CD4-positive, alpha-beta T cell treated with Interleukin-12 subunit alpha and Interleukin-12 subunit beta, for 1 hour (primary cell): ENCODE measurements at regions not wholly inside any gene's neighbourhood (a gene's known extent, or its start where the extent isn't known, plus 50 kb on each side); places are given as distances from the start of the nearest gene placed in this dataset.
"Not testable (repeated sequence)": the region's sequence is repeated elsewhere in the genome, so short reads cannot be mapped to it uniquely, and the experiment has no call there.

Experiments
- DNase-seq: peaks from one replicate; pipeline ENCODE4 v3.0.0-alpha.2; 2020

DNA sequence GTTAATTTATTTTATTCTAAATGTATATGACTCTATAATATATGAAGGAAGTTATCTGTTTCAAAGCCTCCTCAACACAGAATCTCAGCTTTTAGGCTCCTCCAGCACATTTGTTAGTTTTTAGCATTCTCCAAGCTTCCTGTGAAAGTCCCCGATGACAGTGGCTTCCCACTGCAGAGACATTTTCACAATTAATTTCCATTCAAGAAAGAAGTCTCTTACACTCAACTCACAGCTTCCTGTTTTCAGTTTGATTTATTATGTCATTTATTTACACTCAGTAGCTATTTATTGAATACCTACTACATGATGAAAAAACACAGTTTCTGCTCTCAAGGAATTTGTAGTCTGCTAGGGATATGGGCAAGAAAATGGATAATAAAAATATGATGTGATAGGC lies 2228.2 kb upstream of the WWC1 start:
- no peak for DNase-seq

GRCh38 chr5:166068547-166069335 lies 2222.7 kb upstream of the WWC1 start:
- DNase-seq: no peak

- no peak for DNase-seq
Observed at GRCh38 chr5:166073901-166074581, 2217.4 kb upstream of the WWC1 start.

- DNase-seq: no peak
Observed at GRCh38 chr5:166074582-166075481, 2216.6 kb upstream of the WWC1 start.

GRCh38 chr5:166083183-166083959 lies 2208.1 kb upstream of the WWC1 start:
- DNase-seq: no peak

- DNase-seq: no peak
Observed at GRCh38 chr5:166086568-166086967, 2204.9 kb upstream of the WWC1 start.

- DNase-seq: no peak
Observed at GRCh38 chr5:166088389-166089039, 2202.9 kb upstream of the WWC1 start.

DNA sequence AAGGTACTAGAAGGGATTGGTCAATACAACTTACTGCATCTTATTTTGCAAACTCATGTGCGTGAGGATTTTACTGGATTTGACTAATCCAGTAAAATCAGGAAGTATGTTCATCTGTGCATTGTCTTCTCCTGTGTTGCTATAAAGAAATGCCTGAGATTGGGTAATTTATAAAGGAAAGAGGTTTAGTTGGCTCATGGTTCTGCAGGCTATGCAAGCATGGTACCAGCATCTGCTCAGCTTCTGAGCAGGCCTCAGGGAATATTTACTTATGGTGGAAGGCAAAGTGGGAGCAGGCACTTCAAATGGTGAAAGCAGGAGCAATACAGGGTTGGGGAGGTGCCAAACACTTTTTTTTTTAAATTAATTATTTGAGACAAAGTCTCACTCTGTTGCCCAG lies 2199.5 kb upstream of the WWC1 start:
- no peak for DNase-seq

- no peak for DNase-seq
Observed at GRCh38 chr5:166093312-166093711, 2198.1 kb upstream of the WWC1 start.

- DNase-seq: no peak
Observed at GRCh38 chr5:166102947-166103346, 2188.5 kb upstream of the WWC1 start.

DNA sequence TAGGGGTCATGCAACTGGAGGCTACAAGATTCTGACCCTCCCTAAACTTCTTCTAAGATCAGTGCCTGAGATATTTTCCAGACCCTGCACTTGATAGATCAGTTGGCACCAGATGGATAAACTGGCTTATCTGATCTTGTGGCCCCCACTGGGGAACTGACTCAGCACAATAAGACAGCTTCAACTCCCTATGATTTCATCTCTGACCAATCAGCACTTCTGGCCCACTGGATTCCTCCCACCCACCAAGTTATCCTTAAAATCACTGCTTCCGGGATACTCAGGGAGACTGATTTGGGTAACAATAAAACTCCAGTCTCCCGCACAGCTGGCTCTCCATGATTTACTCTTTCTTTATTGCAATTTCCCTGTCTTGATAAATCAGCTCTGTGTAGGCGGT lies 2180.4 kb upstream of the WWC1 start:
- DNase-seq: no peak

GRCh38 chr5:166117072-166118066 lies 2174.1 kb upstream of the WWC1 start:
- no peak for DNase-seq

DNA sequence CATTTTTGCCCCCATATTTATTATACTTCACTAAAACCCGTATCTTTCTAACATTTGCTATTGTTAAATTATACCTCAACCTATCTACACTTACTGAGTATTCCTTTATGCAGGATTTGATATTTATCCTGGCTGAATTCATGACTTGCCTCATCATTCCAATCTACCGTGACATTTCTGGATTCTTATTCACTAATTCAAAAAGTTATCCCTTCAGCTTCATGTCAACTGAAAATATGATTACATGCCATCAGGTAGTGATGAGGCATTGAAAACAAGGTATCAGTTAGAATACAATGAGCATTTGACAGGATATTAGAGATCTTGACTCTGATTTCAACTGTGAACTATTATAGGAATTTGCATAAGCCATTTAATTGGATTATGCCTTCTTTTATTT lies 2171.9 kb upstream of the WWC1 start:
- DNase-seq: no peak

GRCh38 chr5:166123717-166124116 lies 2167.7 kb upstream of the WWC1 start:
- DNase-seq: no peak

DNA sequence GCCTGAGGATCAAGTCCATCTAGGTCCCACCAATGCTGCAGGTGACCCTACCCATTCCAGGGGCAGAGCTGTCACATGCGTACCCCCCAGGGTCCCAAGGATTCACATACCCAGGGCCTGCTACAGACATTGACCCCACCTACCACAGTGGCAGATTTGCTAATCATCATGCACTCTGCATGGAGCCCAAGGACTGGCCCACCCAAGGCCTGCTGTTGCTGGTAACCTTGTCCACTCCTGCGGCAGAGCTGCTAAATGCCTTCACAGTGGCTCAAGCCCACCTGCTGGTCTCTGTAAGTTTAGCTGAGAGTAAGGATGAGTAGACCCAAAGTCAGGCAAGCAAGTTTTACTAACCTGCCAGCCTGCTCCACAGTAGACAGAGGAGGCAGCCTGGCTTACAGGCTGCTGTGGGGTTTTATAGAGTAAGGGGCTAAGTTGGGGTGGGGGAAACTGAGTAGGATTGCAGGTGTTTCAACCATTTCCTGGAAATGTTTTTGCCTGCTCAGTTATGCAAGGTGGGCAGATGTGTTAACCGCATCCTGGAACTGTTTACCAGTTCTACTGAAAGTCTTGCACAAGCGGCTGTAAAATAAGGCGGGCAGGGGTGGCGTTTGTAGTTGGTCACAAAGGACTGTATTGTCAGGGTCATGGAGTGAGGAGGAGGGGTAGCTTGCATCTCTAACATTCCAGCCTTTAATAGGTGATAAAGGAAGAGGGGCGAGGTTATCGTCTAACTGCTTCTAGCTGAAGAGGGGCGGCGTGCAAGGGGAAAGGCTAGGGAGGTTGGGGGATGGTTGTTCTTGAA lies 2163.5 kb upstream of the WWC1 start:
- DNase-seq: no peak

GRCh38 chr5:166145107-166145506 lies 2146.3 kb upstream of the WWC1 start:
- not testable (repeated sequence) for DNase-seq

DNA sequence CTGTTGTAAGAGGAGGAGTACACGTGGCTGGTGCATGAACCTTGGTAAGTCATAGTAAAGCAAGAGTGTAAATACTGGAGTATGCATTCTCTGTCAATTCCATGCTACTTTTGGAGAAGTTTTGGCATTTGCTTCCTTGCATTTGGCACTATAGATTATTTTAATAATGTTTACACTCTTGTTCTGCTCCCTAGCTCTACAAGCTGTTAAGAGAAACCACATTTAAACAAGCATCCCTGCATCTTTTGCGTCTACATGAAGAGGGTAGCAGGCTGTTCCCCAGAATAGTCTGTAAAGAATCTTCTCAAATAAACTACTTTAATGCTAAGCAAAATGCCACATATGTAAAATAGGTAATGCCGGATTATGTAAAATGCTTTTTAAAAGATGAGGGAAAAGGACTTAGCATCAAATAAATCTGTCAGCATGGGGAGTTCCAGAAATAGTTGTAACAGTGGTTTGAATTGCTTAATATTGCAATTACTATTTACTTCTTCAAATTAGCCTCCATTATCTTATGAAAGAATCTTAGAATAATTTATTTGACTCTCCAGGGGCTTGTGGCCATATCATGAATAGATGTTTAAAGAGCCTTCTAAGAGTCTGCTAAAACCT lies 2127.3 kb upstream of the WWC1 start:
- no peak for DNase-seq

DNA sequence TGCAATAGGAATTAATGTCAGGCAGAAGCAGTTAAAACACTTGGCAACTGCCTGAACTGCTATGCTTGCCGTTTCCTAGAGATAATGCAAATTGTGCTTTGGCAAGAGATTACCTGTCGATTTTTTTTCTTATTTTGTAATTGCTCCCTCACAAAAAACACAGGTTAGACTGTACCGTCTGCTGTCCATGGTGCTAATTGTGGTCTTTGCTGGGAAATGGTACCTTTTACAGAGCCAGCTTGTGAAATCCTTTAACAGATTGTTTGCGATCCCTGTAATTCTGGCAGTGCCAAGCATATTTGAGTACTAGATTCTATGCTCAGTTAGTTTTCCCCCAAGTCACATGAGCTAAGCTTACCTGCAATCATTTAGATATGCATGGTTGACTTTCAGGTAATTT lies 2125.8 kb upstream of the WWC1 start:
- DNase-seq: no peak

DNA sequence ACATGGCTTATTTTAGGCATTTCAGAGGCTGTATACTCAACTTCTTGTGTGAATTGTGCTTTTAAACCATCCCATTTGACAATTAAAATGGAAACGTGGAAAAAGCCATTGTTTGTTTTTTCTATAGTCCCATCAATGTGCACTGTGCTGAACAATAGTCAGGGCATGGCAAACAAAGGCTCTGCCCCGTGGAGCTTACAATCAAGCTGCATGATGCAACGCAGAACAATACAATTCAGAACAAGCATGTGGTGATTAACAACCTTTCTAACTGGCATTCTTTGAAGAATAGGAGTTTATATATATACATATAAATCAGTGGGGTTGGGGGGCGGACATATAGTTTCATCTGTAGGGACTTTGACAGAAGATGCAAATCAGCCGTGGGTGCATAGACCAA lies 2125.4 kb upstream of the WWC1 start:
- DNase-seq: no peak

DNA sequence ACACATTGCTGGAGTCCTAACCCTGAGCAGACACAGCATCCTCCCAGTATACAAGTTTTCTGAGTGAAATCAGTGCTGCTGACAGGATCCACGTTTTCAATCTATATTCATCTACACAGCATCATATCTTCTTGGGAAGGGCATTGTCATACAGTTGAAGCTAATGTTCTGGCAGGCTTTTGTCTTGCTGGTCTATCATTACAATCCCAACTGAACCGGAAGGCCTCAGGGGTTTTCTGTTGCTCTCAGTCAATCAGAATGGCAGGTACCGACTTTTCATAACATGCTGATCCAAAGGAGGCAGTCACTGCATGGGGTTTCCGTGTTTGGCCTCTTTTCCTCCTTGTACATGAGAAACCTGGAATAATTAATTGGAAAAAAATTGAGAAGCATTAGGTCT lies 2118.8 kb upstream of the WWC1 start:
- DNase-seq: no peak
